Skeletal muscle satellite cell (primary cell): ENCODE measurements at regions not wholly inside any gene's neighbourhood (a gene's known extent, or its start where the extent isn't known, plus 50 kb on each side); places are given as distances from the start of the nearest gene placed in this dataset.

ENCODE experiments used
- H3K27me3 ChIP-seq: 2 replicates; pipeline ENCODE4 v1.7.0; 2013; ENCODE audit warnings: low read length; ENCODE audit not compliant: control insufficient read depth, insufficient read depth
- H3K36me3 ChIP-seq: 2 replicates; pipeline ENCODE4 v1.7.0; 2013; ENCODE audit warnings: mild to moderate bottlenecking, control low read depth, low read length; ENCODE audit not compliant: insufficient read depth
- H3K4me1 ChIP-seq: 2 replicates; pipeline ENCODE4 v1.7.0; 2013; ENCODE audit warnings: low read length; ENCODE audit not compliant: control insufficient read depth, insufficient read depth
- H3K4me2 ChIP-seq: 2 replicates; pipeline ENCODE4 v1.7.0; 2013; ENCODE audit warnings: mild to moderate bottlenecking, low read length
- H3K4me3 ChIP-seq: 2 replicates; pipeline ENCODE4 v1.7.0; 2013; ENCODE audit warnings: low read length
- H3K9ac ChIP-seq: 2 replicates; pipeline ENCODE4 v1.7.0; 2013; ENCODE audit warnings: mild to moderate bottlenecking, low read depth, low read length, moderate library complexity
- H3K9me3 ChIP-seq: replicated peaks from 2 replicates; pipeline ENCODE4 v1.7.0; 2013; ENCODE audit warnings: mild to moderate bottlenecking, control low read depth, low read length

DNA sequence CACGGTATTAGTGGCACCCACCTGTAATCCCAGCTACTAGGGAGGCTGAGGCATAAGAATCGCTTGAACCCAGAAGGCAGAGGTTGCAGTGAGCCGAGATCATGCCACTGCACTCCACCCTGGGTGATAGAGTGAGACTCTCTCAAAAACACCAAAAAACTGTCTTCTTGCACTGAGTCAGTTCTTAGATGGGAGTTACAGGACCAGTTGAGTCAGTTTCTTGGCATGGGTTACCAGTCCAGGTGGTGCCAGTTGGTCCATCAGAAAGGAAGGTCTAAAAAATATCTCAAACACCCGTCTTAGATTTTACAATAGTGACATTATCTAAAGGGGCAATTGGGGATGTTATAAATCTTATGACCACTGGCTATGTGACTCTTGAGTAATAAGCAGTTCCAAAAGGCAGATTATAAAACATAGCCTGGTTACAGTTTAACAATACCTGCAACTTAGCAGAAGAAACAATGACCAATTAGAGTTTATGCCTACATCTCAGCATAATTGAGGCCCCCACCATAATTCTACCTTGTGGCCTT, 206.9 kb upstream of the FGGY start:
- Histone ChIP-seq H3K4me3 (no peak overlapping the region), H3K9ac (no peak overlapping the region), H3K36me3 (no peaks in the 10 kb centered on the region), H3K9me3 (no peaks in the 10 kb centered on the region), H3K27me3 (no peaks in the 10 kb centered on the region), H3K4me1 (no peaks in the 10 kb centered on the region), H3K4me2 (no peak overlapping the region)

DNA sequence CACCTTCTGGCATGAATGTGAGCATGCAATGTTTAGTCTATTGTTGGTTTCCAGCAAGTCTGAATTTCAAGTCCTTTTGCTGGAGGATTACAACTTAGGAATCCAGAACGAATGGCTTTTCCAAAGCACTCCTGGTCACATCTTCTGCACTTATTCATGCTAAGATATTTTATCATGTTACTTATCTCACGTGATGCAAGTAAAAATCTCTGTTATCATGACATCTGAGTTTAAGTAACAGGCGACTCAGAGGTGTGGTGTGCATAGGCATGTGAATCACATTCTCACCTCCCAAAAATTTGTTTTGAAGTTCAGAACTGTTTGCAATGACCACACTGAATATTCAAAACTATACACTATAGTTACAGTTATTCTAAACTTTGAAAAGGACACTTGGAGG, 204.8 kb upstream of the FGGY start:
- H3K9ac ChIP-seq, result no peak overlapping the region
- H3K4me2 ChIP-seq, result no peak overlapping the region
- H3K27me3 ChIP-seq, result no peaks in the 10 kb centered on the region
- no peaks in the 10 kb centered on the region for H3K4me1 ChIP-seq
- H3K4me3 ChIP-seq, result no peak overlapping the region
- no peaks in the 10 kb centered on the region for H3K9me3 ChIP-seq
- H3K36me3 ChIP-seq, result no peaks in the 10 kb centered on the region

DNA sequence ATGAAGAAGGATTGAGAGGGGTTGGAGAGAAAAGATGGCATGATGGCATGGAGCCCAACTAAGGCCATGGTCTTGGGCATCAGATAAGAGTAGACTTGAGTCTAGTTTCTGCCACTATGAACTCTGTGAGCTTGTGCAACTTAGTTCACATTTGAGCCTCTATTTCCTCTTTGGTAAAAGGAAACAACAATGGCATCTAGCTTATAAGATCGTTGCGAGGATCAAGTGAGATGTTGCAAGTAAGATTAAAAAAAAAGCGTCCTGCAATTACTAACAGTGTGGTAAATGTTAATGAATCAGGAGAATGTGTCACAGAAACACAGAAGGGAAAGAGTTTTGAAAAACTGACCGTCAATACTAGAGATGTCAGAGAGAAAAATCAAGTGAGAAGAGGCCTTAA, 202.9 kb upstream of the FGGY start:
- Histone ChIP-seq H3K36me3 (no peaks in the 10 kb centered on the region), H3K4me1 (no peaks in the 10 kb centered on the region), H3K27me3 (no peaks in the 10 kb centered on the region), H3K4me3 (no peak overlapping the region), H3K4me2 (no peak overlapping the region), H3K9me3 (no peaks in the 10 kb centered on the region), H3K9ac (no peak overlapping the region)

GRCh38 chr1:59096501-59096900, 200.4 kb upstream of the FGGY start:
- no peaks in the 10 kb centered on the region for H3K9me3 ChIP-seq
- no peak overlapping the region for H3K9ac ChIP-seq
- no peak overlapping the region for H3K4me3 ChIP-seq
- H3K4me2 ChIP-seq, result no peak overlapping the region
- H3K4me1 ChIP-seq, result no peaks in the 10 kb centered on the region
- no peaks in the 10 kb centered on the region for H3K27me3 ChIP-seq
- H3K36me3 ChIP-seq, result no peaks in the 10 kb centered on the region

DNA sequence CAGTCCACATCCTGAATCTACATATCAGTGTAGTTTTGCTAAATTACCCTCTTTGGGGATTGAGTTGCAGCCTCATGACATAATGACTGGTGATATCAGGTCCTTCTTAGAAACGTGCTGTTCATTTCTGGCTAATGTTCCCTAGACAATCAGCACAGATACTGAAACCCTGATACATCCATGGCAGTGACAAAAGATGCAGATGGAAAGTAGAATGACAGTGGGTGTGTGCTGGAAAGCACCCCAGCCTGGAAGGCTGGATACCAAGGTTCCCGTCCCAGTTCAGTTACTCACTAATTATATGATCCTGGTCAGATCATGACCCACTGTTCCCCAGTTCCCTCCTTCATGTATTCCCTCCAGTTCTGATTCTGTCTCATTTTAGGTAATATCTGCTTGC, 198.2 kb upstream of the FGGY start:
- Histone ChIP-seq H3K9ac (no peak overlapping the region), H3K9me3 (no peaks in the 10 kb centered on the region), H3K4me1 (no peaks in the 10 kb centered on the region), H3K27me3 (no peaks in the 10 kb centered on the region), H3K36me3 (no peaks in the 10 kb centered on the region), H3K4me2 (no peak overlapping the region), H3K4me3 (no peak overlapping the region)

GRCh38 chr1:59100708-59101374, 196.1 kb upstream of the FGGY start:
- Histone ChIP-seq H3K9ac (no peak overlapping the region), H3K4me1 (no peaks in the 10 kb centered on the region), H3K4me2 (no peak overlapping the region), H3K4me3 (no peak overlapping the region), H3K27me3 (no peaks in the 10 kb centered on the region), H3K36me3 (no peaks in the 10 kb centered on the region), H3K9me3 (no peaks in the 10 kb centered on the region)

DNA sequence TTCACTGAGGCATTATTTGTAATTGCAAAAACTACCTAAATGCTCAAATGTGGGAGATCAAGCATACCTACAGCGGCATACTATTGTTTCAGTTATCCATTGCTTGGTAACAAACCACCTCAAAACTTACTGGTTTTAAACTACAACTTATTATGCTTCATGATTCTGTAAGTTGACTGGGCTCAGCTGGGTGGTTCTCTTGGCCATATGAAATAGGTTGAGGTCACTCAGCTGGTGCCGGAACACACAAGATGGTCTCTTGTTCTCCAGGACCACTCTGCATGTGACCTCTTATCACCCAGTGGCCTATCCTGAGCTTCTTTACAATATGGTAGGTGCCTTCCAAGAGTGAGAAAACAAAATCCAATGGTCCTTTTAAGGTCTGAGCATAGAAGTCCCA, 195.4 kb upstream of the FGGY start:
- H3K4me1 ChIP-seq, result no peaks in the 10 kb centered on the region
- no peak overlapping the region for H3K4me3 ChIP-seq
- H3K4me2 ChIP-seq, result no peak overlapping the region
- H3K9ac ChIP-seq, result no peak overlapping the region
- no peaks in the 10 kb centered on the region for H3K27me3 ChIP-seq
- no peaks in the 10 kb centered on the region for H3K36me3 ChIP-seq
- H3K9me3 ChIP-seq, result no peaks in the 10 kb centered on the region

DNA sequence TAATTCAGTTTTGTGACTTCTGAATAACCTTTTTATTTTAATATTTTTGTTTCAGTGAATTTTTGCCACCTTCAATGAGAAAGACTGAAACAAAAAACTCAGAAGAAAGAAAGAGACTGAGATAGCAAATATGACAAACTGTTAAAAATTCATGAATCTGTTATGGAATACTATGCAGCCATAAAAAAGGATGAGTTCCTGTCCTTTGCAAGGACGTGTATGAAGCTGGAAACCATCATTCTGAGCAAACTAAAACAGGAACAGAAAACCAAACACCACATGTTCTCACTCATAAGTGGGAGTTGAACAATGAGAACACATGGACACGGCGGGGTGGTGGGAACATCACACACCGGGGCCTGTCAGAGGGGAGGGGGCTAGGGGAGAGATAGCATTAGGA, 193.4 kb upstream of the FGGY start:
- H3K4me2 ChIP-seq, result no peak overlapping the region
- H3K4me1 ChIP-seq, result no peaks in the 10 kb centered on the region
- H3K9me3 ChIP-seq, result no peaks in the 10 kb centered on the region
- no peak overlapping the region for H3K4me3 ChIP-seq
- H3K27me3 ChIP-seq, result no peaks in the 10 kb centered on the region
- no peak overlapping the region for H3K9ac ChIP-seq
- H3K36me3 ChIP-seq, result no peaks in the 10 kb centered on the region

- H3K4me1 ChIP-seq, result no peaks in the 10 kb centered on the region
- H3K4me3 ChIP-seq, result no peak overlapping the region
- H3K9ac ChIP-seq, result no peak overlapping the region
- no peaks in the 10 kb centered on the region for H3K36me3 ChIP-seq
- H3K27me3 ChIP-seq, result no peaks in the 10 kb centered on the region
- H3K9me3 ChIP-seq, result no peaks in the 10 kb centered on the region
- H3K4me2 ChIP-seq, result no peak overlapping the region
Observed at GRCh38 chr1:59104191-59104760, 192.6 kb upstream of the FGGY start.

DNA sequence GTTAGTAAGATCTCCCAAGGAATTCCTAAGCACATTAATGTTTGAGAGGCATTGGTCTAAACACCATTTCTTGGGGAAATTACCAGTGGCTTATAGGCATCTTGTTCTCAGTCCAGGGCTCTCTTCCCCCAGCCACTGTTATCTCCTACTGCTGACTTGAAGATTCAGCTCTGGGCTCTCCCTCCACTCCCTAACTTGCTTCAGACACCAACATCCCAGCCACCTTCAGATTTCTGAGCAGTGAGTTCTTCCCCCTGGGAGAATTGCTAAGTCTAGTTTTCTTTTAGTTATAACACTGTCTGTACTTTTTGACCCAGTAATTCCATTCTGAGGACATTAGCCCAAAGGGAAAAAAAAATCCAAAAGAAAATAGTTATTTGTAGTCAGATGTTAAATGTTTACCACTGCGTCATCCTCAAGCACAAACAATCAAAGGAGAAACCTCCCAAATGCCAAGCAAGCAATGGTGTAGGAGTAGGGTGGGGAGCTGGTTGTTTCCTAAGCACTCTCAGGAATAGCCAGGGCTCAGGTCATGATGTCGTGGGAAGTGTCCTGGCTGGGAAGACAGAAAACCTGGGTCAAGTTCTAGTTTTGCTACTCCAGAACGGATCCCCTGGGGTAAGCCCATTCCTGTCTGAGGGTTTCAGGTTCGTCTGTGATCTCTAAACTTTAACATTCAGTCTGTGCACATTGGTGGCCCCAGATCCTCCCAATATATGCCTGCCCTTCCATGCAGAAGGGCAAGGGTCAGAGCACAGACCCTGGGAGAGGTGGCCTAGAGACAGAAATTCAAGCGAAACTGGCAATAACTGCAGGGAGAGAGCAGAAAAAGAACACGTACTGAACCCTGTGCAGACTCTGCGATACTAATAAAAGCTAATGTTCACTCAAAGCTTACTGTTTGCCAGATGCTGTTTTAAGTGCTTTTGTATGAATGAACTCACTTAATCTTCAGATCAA, 191.1 kb upstream of the FGGY start:
- no peak overlapping the region for H3K4me2 ChIP-seq
- no peak overlapping the region for H3K9ac ChIP-seq
- H3K9me3 ChIP-seq, result no peaks in the 10 kb centered on the region
- H3K36me3 ChIP-seq, result no peaks in the 10 kb centered on the region
- no peaks in the 10 kb centered on the region for H3K4me1 ChIP-seq
- no peak overlapping the region for H3K4me3 ChIP-seq
- H3K27me3 ChIP-seq, result no peaks in the 10 kb centered on the region

DNA sequence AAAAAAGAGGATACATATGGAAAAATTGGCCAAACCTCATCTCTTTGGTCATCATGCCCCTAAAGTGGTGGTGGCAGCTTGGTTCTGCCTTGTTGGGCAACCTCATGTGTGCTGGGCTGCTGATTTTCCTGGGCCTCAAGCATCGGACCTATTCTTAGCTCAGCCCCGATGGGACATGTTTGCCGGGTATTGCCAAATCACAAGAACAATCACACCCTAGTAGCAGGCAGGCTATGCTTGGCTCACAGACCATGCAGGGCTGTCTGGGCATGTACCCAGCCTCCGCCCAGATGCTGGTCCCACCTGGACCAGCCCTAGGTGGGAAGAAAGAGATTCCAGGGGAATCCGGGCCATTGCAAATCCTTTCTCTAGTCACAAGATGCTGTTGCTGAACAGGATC, 189.4 kb upstream of the FGGY start:
- no peaks in the 10 kb centered on the region for H3K9me3 ChIP-seq
- no peaks in the 10 kb centered on the region for H3K27me3 ChIP-seq
- H3K4me3 ChIP-seq, result no peak overlapping the region
- no peak overlapping the region for H3K4me2 ChIP-seq
- no peaks in the 10 kb centered on the region for H3K4me1 ChIP-seq
- no peak overlapping the region for H3K9ac ChIP-seq
- no peaks in the 10 kb centered on the region for H3K36me3 ChIP-seq
